Glutamatergic neuron (in vitro differentiated cells): ENCODE measurements at regions not wholly inside any gene's neighbourhood (a gene's known extent, or its start where the extent isn't known, plus 50 kb on each side); places are given as distances from the start of the nearest gene placed in this dataset.

ENCODE experiments used
- DNase-seq: peaks from one replicate; pipeline ENCODE4 v3.0.0; 2022
- H3K27ac Mint-ChIP-seq: one replicate; pipeline ENCODE4 v1.8.0; 2020; ENCODE audit warnings: mild to moderate bottlenecking, mixed read lengths, inconsistent platforms; ENCODE audit not compliant: unreplicated experiment
- H3K27me3 Mint-ChIP-seq: one replicate; pipeline ENCODE4 v1.8.0; 2020; ENCODE audit warnings: mild to moderate bottlenecking, moderate library complexity, mixed read lengths, inconsistent platforms; ENCODE audit not compliant: unreplicated experiment
- H3K36me3 Mint-ChIP-seq: one replicate; pipeline ENCODE4 v1.8.0; 2020; ENCODE audit warnings: mild to moderate bottlenecking, mixed read lengths, inconsistent platforms; ENCODE audit not compliant: unreplicated experiment
- H3K4me1 Mint-ChIP-seq: one replicate; pipeline ENCODE4 v1.8.0; 2020; ENCODE audit warnings: mild to moderate bottlenecking, low read depth, mixed read lengths, inconsistent platforms; ENCODE audit not compliant: unreplicated experiment
- H3K4me3 Mint-ChIP-seq: one replicate; pipeline ENCODE4 v1.8.0; 2020; ENCODE audit warnings: mild to moderate bottlenecking, mixed read lengths, inconsistent platforms; ENCODE audit not compliant: unreplicated experiment
- H3K9me3 Mint-ChIP-seq: one replicate; pipeline ENCODE4 v1.8.0; 2020; ENCODE audit warnings: mild to moderate bottlenecking, moderate library complexity, mixed read lengths, inconsistent platforms; ENCODE audit not compliant: unreplicated experiment
- TF ChIP-seq, protein P1 (sequence below): fragments of 200-600 bp; sonication (generic); IDR thresholded peaks from one replicate; pipeline ENCODE4 v1.5.0; 2021; ENCODE audit not compliant: partially characterized antibody, unreplicated experiment

DNA sequence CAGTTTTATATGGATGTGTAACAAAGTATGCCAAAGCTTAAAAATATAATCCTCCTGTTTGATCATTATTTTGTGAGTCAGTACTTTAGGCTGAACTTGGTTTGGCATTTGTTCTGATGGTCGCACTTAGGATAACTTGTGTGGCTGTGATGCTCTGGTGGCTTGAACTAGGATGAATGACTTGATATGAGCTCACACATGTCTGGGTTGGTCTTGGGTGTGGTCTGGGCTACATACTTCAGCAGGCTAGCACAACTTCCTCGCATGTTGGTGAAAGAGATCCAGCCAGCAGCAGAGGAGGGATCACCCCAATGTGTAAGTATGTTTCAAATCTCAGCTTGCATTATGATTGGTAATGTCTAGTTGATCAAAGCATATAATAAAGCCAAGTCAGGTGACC, 969.1 kb upstream of the PCDH9 start:
- Mint-ChIP-seq H3K9me3 (no peaks in the 10 kb centered on the region), H3K27ac (no peak overlapping the region), H3K27me3 (no peaks in the 10 kb centered on the region), H3K36me3 (no peaks in the 10 kb centered on the region), H3K4me1 (no peaks in the 10 kb centered on the region), H3K4me3 (no peak overlapping the region)
- TF ChIP-seq, protein P1, sequence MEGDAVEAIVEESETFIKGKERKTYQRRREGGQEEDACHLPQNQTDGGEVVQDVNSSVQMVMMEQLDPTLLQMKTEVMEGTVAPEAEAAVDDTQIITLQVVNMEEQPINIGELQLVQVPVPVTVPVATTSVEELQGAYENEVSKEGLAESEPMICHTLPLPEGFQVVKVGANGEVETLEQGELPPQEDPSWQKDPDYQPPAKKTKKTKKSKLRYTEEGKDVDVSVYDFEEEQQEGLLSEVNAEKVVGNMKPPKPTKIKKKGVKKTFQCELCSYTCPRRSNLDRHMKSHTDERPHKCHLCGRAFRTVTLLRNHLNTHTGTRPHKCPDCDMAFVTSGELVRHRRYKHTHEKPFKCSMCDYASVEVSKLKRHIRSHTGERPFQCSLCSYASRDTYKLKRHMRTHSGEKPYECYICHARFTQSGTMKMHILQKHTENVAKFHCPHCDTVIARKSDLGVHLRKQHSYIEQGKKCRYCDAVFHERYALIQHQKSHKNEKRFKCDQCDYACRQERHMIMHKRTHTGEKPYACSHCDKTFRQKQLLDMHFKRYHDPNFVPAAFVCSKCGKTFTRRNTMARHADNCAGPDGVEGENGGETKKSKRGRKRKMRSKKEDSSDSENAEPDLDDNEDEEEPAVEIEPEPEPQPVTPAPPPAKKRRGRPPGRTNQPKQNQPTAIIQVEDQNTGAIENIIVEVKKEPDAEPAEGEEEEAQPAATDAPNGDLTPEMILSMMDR, result no peak
- no peak for DNase-seq

DNA sequence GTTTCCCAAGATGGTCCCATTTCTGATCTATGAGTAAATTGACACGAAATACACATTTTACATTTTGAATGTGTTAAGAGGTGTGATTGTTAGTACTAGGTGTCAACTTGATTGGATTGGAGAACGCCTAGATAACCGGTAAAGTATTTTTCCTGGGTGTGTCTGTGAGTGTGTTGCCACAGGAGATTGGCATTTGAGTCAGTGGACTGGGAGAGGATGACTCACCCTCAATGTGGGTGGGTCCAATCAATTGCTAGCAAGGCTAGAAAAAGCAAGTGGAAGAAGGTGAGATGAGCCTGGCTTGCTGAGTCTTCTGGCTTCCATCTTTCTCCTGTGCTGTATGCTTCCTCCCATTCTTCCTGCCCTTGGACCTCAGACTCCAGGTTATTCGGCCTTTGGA, 960.7 kb upstream of the PCDH9 start:
- no peaks in the 10 kb centered on the region for H3K27me3 Mint-ChIP-seq

GRCh38 chr13:68185444-68186141, 955.5 kb upstream of the PCDH9 start:
- Mint-ChIP-seq H3K4me1 (no peaks in the 10 kb centered on the region), H3K4me3 (no peak overlapping the region), H3K27me3 (no peaks in the 10 kb centered on the region), H3K27ac (no peak overlapping the region), H3K9me3 (no peaks in the 10 kb centered on the region), H3K36me3 (peaks cover under 1% of the 10 kb centered on the region)
- TF ChIP-seq, protein P1, result no peak
- no peak for DNase-seq

More for the DNA sequence above, 960.7 kb upstream of the PCDH9 start:
- TF ChIP-seq, protein P1, result no peak
- H3K4me3 Mint-ChIP-seq, result no peak overlapping the region
- no peak overlapping the region for H3K27ac Mint-ChIP-seq
- DNase-seq, result no peak
- H3K36me3 Mint-ChIP-seq, result no peaks in the 10 kb centered on the region
- H3K9me3 Mint-ChIP-seq, result no peaks in the 10 kb centered on the region
- no peaks in the 10 kb centered on the region for H3K4me1 Mint-ChIP-seq

DNA sequence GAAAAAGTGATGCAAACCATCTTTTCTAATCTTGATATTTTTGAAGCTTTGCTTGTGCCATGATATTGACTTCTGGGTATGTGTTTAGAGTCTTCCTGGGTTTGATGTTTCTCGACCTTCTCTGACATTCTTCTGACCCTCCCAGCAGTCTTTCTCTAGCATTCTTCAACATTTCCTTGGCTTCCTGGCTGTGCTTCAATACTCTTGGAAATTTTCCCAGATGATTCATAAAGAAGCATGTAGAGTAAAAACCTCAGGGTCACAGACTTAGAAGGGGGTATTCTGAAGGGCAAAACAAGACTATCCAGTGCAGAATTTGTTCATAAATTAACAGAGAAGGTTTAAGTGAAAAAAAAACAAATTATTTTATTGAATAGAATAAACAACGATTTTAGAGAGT, 946.3 kb upstream of the PCDH9 start:
- TF ChIP-seq, protein P1, result no peak
- Mint-ChIP-seq H3K27ac (no peak overlapping the region), H3K27me3 (peaks cover 2% of the 10 kb centered on the region), H3K36me3 (peaks cover 11% of the 10 kb centered on the region), H3K4me3 (no peak overlapping the region), H3K9me3 (peaks cover under 1% of the 10 kb centered on the region), H3K4me1 (no peaks in the 10 kb centered on the region)
- DNase-seq, result no peak

DNA sequence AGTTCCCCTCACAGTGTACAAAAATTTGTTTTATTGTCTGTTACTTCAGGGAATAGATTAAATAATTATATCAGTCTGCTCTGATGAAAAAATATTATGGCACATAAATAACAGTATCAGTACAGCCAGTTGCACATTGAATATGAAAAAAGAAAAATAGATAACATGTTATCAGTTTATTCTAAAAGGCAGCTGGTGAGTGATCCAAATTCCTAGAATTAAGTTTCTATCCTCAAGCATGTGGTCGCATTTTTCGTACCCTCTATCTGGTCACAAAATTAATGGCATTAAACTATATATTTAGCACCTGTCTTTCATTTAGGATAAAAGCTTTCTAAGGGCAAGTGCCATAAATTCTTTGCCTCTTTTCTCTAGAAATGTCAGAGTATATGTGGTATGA, 944.8 kb upstream of the PCDH9 start:
- Mint-ChIP-seq H3K36me3 (peaks cover 5% of the 10 kb centered on the region), H3K4me1 (no peaks in the 10 kb centered on the region), H3K4me3 (no peak overlapping the region), H3K9me3 (peaks cover 2% of the 10 kb centered on the region), H3K27ac (no peak overlapping the region), H3K27me3 (no peaks in the 10 kb centered on the region)
- TF ChIP-seq, protein P1, result no peak
- DNase-seq, result no peak
